ENCODE measurements at regions not wholly inside any gene's neighbourhood (a gene's known extent, or its start where the extent isn't known, plus 50 kb on each side); places are given as distances from the start of the nearest gene placed in this dataset.

GRCh38 chr2:164014791-164015190 lies 279.0 kb upstream of the FIGN start:
- no peak for TF ChIP-seq TAF1 (IDR thresholded peaks at IDR 0.05; ENCODE audit: low read depth)
- no peak for TF ChIP-seq ZBTB7A (IDR thresholded peaks at IDR 0.05; ENCODE audit: low read depth)
- TF ChIP-seq RAD21 (IDR thresholded peaks at IDR 0.05; ENCODE audit: low read depth), result no peak

Data from Ishikawa (cell line).